HK-2 (cell line): ENCODE measurements at regions not wholly inside any gene's neighbourhood (a gene's known extent, or its start where the extent isn't known, plus 50 kb on each side); places are given as distances from the start of the nearest gene placed in this dataset.

ENCODE experiments used
- DNase-seq: peaks from one replicate; pipeline ENCODE4 v3.0.0-alpha.2; 2018; ENCODE audit not compliant: unreplicated experiment

DNA sequence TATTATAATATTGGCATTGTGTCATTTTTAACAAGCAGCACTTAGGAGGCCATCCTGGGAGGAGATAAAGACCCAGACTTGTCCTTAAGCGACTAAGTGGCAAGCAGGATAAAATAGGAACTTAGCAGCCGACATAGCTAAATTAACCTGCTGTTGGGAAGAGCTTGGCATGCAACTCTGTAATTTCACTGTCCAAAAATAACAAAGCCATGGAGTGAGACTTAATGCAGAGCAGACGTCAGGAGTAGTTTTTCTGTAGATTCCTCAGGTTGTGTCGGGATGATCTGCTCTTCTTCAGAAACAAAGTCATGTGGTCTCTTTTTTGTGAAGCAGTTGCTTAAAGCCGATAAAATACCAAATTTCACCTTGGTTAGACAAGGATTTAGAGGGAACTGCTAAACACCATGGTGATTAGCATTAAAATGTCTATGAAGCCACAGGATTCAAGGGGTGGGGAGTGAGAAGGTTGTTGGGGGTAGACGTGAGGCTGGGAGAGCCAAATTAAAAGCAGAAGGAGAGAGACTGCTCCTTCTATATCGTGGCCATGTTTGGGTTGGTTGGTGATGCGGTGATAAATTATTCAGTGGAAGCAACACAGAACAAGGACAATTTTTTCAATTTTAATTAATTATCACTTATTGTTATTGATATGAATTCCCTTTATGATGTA, 303.0 kb downstream of the CSNK1G3 start:
- no peak for DNase-seq

DNA sequence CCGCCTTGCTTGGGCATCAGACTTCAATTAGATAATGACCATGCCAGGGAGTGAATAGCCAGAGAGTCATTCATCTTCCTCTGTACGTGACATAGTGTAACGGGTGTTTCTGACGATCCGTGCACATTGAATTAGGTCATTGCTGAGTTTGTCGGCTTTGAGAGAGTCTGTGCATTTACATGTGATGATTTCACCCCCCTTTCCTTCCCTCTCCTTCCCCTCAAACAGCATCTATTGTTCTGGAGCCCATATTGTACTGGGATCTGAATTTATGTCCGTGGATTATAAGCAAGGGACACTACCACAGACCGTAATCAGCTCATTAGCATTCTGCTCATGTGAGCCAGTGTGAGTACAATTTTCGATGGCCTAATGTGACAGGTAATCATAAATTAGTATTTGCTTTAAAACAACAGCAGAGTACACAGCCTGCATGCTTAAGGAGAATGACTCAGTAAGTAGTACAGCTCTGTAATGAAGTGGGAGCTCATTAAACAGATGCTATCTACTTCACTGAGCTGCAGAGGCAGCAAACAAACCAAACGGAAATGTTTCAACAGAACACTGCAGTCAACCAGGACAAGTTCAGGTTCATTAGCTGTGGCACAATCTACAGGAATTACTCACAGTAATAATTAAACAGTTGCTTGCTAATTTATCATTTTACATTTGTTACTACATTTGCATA, 302.1 kb downstream of the CSNK1G3 start:
- no peak for DNase-seq

DNA sequence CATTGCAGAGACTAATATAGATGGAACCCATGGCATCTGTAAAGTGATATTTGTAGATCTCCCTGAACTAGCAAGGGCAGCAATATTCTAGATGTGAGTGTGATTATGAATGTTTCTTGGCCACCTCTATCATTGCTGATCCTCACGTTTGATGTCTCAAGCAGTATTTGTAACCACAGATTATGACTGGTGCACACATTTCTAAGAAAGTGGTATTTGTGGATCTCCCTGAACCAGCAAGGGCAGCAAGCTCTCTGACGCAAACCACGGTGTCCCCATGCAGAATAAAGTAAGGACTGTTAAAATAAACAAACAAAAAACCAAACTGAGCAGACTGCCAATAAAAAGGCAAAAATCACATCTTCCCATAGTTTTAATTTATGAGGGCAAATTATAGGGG, 301.3 kb downstream of the CSNK1G3 start:
- DNase-seq = no peak

DNA sequence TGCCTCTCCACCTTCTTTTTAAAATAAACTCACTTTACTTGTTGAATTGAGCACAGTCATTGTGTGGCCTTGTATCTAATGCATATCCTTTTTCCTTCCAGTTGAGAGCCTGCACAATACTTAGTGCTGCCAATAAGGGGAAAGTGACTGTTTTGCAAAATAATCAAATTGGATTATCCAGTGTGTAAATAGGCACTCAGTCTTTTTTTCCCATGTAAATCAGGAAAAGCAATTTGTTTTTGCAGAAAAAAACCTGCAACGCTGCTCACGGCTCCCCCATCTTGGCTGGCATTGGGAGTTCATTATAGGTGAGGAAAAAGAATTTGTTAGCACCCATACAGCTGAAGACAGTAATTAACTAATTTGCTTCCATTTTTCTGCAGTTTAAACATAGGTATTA, 299.9 kb downstream of the CSNK1G3 start:
- no peak for DNase-seq

DNA sequence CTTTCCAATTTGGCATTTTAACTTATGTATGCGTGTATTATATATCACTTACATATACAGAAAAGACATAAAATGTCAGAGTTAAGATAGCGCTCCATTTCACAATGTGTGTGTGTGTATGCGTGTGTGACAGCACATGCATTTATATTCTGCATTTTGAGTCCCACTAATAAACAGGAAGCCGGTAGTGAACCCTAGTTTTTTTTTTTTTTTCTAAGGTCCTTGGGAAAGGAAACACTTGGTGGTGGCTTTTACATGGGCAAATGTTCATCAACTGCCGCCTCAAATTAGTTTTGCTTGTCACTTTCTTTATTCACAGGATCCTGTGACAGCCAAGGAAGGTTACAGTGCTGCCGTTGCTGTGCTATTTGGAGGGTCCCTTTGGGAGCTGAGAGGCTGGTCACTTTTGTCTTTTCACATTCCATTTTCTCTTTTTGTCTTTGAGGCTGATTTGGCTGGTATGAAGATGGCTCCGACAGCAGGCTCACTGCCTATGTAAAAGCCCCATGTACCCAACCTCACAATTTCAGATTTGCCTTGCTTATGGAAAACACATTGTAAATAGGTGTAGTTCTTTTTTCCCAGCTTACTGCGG, 298.9 kb downstream of the CSNK1G3 start:
- DNase-seq = no peak

DNA sequence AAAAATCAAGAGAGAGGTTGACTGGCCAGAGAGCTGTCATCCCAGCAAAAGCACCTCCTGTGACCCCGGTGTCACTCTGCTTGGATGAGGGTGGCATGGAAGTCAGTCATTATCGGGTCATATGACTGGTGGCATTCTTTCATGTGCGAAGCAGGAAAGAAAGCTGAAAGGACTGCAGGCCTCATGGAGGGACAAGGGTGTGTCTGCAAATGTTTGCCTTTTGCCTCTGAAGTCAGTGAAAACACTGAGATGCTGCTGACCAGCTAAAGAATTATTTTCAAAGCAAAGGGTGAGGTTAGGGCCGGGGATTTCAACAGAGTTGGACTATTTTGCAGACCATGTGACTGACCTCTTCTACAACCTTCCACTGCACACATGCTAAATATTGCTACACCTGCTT, 298.3 kb downstream of the CSNK1G3 start:
- DNase-seq = no peak

DNA sequence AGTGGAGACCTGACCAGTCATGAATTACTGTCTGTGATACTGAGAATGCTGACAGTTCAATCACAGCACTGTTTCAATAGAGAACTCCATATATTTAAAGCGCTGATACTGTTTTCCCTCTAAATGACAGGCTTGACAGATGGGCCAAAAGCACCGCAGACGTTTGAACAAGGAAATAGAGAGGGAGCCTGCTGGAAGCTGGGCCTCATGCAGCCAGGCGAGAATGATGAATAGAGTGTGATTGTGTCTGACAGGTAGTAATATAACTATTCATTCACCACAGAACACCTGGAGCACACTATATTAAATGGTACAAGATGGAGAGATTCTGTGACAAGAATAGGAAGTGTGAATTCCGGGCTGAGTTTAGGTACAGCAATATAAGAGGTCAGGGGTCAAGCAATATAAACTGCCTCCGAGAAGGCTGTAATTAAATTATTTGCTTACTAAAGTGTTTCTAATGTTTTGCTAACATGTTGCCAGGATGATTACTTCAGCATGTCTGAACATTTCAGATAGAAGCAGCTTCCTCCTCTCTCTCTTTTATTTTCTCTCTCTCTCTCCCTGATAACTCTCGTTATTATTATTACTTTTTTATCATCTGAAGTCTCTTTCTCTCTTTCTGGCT, 297.7 kb downstream of the CSNK1G3 start:
- no peak for DNase-seq

DNA sequence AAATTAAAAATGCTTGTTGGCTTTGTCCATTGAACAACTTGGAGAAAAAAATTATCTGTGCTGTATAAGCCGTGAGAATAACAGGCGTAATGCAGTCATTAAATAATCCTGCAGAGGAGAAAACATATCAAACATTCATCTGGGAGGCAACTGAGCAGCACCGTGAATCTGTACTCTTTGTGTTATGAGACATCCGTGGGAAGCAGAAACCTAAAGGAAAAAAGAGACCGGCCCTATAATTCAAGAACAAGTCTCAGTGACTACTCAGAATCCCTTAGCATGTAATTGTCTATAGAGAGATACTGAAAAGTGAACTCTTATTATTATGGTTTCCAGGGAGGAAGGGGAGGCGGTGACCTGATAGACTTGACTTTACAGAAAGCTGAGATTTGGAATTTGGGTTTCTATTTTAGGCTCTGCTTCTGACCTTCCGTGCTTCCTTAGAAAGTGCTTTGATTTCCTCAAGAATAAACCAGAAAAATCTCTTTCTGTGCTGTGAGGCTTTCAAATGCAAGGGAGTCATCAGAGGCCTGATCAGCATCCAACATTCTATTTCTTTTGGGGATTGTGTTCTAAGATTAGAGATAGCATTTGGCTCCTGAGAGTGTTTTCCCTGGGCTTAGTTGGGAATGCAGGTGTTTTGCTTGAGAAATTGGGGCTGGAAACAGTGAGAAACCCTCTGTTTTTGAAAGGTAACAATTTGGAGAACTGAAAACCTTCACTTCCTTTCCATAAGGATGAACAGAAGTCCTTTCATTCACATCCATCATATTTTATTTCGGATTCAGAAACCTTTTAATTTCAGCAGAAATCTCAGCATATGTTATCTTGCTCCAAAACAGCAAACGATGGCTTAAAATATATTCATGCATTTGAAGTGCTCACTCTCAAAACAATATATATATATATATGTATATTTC, 296.7 kb downstream of the CSNK1G3 start:
- DNase-seq = no peak

DNA sequence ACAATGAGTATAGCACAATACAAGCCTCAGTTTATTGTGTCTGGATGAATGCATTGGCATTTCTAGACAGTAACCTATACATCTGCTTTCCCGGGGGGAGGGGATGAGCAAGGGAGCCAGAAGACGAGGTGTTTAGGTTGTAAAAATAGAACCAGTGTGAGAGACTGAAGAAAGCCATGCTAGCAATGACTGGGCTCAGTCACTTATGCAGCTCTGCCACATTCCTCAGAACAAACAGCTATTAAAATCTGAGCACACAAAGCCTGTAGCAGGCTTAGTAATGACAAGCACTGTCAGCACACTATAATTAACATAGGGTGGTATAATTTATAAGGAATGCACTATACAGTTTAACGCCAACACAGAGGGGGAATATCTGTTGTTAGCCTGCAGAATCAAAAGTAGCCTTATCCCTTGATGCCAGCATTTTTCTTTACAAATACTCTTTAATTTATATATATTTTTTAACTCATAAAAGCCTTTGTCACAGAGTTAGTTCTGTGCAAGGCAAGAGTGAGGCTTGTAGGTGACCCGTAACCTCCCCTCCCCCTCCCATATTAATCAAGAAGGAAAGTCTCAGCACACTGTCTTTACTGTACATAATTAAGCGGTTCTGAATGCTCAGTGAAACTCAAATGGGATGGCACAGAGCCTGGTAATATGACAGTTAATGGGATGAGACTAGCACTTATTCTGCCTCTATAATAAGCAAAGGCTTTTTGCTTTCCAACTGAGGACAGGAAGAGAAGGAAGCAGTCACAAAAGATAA, 295.4 kb downstream of the CSNK1G3 start:
- DNase-seq = no peak

DNA sequence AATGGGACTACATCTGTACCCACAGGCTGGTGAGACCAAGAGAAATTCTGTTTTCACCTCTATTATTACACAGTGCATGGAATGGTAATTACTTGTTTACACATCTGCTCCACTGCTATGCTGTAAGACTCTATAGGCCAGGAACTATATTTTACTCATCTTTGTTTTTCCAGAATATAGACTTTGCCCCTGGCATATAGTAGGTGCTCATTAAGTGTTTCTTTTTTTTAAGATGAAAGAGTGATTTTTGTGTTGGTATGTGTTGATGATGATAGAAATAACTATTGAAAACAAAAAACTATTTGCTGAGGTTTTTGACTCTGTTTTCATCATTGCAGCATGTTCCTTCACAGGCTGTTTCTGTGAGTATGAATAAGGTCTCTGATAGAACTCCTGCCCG, 294.7 kb downstream of the CSNK1G3 start:
- no peak for DNase-seq

DNA sequence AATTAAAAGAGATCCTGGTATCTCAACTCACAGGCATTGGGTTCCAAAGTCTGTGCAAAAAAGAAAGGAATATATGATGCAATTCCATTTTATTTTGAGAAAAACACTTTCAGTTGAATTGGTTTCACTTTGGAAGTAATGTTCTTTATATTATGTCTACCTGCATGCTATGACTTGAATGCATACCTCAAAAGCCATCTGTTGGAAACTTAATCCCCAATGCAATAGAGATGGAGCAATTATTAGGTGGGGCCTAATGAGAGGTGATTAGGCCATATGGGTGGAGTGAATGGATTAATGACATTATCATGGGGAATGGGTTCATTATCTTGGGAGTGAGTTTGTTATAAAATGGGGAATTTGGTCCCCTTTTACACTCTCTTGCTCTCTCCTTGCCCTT, 293.3 kb downstream of the CSNK1G3 start:
- no peak for DNase-seq

DNA sequence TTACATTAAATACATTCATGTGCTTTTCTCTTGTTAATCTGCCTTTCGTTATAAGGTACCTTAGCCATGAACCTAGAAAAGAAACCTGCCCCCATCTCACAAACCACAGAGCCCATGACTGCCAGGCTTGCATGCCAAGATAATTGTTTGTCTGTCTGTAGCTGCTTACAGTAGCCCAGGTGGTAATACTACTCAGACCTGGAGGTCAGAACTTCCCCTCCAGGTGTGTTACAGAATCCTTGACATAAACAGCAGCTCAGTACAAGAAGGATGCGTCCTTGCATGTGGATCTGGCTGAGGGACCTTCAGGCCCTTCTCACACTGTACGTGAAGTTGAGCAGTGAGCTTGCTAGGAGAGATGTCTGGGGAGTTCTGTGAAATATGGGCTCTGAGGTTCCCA, 291.4 kb downstream of the CSNK1G3 start:
- DNase-seq = no peak

DNA sequence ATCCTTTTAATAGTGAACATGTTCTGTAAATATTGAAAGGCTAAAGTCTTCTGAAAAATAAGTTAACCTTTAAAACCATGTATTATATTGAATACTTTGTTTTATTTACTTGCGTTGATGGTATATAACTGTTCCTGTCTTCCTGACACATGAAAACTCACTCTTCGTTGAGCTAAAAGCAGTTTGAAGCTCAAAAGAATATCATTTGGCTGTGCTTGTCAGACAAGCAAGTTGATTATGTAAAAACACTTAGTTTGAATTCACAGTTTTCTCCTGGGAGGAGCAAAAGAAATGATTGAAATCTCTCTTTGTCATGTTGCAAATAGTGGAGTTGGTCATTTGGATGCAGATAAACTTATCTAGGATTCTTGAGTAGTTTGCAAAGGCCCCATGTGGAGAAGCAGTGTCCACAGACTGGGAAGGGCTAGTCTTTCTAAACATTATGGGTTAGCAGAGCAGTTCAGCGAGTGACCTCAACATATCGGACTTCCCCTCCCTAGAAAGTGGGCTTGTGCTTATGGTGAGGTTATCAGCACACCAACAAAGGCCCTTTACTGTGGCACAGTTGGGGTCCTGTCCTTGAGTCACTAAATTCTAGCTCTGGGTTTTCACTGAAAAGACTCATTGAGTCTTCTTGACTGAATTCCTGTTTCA, 290.4 kb downstream of the CSNK1G3 start:
- DNase-seq = no peak

DNA sequence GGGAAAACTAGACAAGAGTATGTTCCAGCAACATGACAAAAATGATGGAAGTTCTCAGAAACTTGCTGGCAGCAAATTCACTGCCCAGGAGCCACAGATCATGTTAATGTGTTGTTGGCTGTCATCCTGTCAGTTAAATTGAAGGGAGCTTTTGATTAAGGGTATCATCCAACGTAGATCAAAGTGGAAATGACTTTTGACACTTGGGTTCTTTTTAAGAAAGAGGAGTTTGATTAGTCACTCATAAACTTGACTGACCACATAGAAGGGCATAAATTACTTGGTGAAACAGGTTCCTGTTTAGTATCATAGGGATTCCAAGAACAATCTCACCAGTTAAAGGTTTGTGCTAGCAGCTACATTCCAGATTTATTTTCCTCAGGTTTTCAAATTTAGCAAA, 288.7 kb downstream of the CSNK1G3 start:
- DNase-seq = no peak

DNA sequence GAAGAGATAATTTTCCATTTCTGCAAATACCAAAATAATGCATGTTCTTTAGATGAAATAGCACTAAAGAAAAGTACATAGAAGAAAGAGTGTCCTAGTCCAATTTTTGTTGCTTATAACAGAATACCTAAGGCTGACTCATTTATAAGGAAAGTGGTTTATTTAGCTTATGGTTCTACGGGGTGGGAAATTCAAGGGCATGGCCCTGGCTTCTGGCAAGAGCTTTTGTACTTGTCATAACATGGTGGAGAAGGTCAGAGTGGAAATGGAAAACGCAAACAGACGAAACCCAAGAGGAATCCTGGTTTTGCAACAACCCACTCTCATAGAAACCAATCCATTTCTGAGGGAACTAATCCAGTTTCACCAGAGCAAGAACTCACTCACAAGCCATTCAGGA, 283.7 kb downstream of the CSNK1G3 start:
- no peak for DNase-seq

DNA sequence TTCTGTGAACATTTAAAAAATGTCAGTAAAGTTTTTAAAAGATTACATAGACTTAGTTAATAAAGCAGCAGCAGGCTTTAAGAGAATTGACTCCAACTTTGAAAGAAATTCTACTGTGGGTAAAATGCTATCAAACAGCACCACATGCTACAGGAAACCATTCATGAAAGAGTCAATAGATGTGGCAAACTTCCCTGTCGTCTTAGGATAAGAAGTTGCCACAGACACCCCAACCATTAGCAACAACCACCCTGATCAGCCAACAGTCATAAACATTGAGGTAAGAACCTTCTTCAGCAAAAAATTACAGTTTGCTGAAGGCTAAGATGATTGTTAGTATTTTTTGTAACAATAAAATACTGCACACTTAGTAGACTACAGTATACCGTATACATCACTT, 278.2 kb downstream of the CSNK1G3 start:
- no peak for DNase-seq

DNA sequence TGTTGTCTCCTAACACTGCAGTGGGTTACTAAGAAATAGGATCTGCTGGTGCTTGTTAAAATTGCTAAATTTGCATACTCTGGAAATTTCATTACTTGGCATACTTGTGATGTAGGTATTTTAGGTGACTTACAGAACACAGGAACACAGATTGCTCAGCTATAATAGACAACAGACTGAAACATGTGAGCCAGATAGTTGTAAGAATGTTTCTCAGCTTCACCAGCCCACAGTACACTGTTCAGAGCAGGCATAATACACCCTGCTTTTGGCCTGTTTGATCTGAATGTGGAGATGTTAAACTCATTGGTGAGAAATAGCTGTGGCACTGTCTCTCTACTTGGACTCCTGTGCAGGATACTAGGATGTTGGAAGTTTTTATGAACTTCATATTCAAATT, 275.7 kb downstream of the CSNK1G3 start:
- no peak for DNase-seq

DNA sequence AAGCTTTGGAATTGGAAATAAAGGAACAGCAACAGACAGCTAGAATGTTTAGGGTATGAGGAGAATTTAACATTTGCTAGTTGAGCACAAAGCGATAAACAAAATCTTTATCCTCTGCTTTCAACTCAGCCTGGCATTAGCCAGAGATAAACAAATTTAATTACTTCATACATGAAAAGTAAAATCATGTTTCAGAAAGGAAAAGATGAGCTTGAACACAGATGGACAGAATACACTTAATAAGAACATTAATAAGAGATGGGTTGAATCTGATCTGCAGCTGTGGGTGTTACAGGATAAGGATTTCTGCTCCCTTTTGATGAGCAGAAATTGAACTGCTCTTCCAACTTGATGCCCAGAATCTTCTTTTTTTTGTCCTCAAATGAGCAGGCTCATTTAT, 275.2 kb downstream of the CSNK1G3 start:
- DNase-seq = no peak

DNA sequence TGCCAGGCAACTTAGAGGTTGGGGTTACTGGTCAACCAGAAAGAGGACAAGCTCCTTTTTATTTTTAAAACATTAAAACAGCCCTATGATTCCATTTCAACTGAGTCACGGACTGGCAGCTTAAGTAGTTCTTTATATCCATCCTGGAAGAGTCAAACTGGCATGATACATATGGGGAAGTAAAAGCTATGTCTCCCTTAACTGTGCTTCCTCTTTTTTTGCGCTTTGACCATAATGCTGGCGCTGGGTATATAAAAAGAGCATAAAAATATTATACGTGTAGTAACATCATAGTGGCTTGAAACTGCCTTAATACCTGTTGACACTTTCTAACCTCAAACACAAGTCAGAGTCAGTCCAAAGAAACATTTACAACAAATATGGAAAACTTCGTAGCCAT, 274.4 kb downstream of the CSNK1G3 start:
- no peak for DNase-seq
